ENCODE measurements at regions not wholly inside any gene's neighbourhood (a gene's known extent, or its start where the extent isn't known, plus 50 kb on each side); places are given as distances from the start of the nearest gene placed in this dataset.

DNA sequence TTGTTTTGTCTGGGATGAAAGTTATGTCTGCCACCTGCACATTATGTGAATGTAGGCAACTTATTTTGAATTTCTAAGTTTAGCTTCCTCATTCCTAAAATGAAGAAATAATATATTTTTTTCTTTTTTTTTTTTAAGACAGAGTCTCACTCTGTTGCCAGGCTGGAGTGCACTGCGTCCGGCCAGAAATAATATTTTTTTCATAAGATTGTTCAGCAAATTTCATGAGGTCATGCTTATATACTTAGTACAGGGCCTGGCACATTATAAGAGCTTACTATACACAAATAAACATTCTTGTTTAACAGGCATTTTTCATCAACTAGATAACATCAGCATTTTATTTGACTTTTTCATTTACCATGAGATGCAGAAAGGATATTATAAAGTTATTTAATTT lies 368.5 kb downstream of the GABRG2 start:
- Histone ChIP-seq H2AK5ac (ENCODE audit: insufficient read length, low read length) (no peak overlapping the region), H3K27ac (ENCODE audit: insufficient read length, low read depth, low read length) (no peak overlapping the region), H3K56ac (ENCODE audit: insufficient read length, low read depth, low read length) (no peak overlapping the region), H3K23ac (ENCODE audit: insufficient read length, low read depth, low read length) (no peak overlapping the region), H3K27me3 (ENCODE audit: insufficient read depth, low read length) (no peaks in the 10 kb centered on the region), H3K14ac (ENCODE audit: insufficient read depth, low read length) (no peak overlapping the region), H3K23me2 (ENCODE audit: insufficient read length, low read depth, low read length, poor library complexity, severe bottlenecking) (no peaks in the 10 kb centered on the region), H2BK15ac (ENCODE audit: low read depth, low read length) (no peak overlapping the region), H4K20me1 (ENCODE audit: control insufficient read depth, insufficient read depth, insufficient read length) (no peaks in the 10 kb centered on the region), H3K79me1 (ENCODE audit: insufficient read depth, low read depth, low read length, poor library complexity, severe bottlenecking) (no peaks in the 10 kb centered on the region), H2BK120ac (ENCODE audit: low read depth, low read length, poor library complexity, severe bottlenecking) (no peak overlapping the region), H3K18ac (ENCODE audit: insufficient read length, low read depth, low read length) (no peak overlapping the region), H3K9me3 (ENCODE audit: control insufficient read depth, low read depth, low read length) (no peaks in the 10 kb centered on the region), H4K5ac (ENCODE audit: insufficient read length, low read depth, low read length) (no peak overlapping the region), H2AFZ (ENCODE audit: low read length) (no peak overlapping the region), H3K79me2 (ENCODE audit: insufficient read depth, low read length) (no peaks in the 10 kb centered on the region), H3K4me2 (ENCODE audit: insufficient read depth, insufficient read length, low read length) (no peak overlapping the region), H2BK20ac (ENCODE audit: low read depth, low read length, poor library complexity, severe bottlenecking) (no peak overlapping the region), H4K8ac (replicated peaks; ENCODE audit: insufficient read length, low read depth, low read length) (no peak overlapping the region), H2BK5ac (ENCODE audit: insufficient read length, low read length) (no peak overlapping the region), H3K4ac (ENCODE audit: low read depth, low read length) (no peak overlapping the region), H3K9ac (ENCODE audit: extremely low read depth, insufficient read length, low read length) (no peak overlapping the region), H3K4me1 (ENCODE audit: insufficient read depth, low read length) (no peaks in the 10 kb centered on the region), H3T11ph (ENCODE audit: low read length) (no peak overlapping the region), H2BK12ac (ENCODE audit: insufficient read length, low read depth, low read length) (no peak overlapping the region), H4K91ac (ENCODE audit: insufficient read length, low read depth, low read length) (no peak overlapping the region)
- H3K36me3 Mint-ChIP-seq (ENCODE audit: insufficient read depth in 1 of 3, low read depth in 3 of 3): no peaks in the 10 kb centered on the region
- TF ChIP-seq, protein P1, sequence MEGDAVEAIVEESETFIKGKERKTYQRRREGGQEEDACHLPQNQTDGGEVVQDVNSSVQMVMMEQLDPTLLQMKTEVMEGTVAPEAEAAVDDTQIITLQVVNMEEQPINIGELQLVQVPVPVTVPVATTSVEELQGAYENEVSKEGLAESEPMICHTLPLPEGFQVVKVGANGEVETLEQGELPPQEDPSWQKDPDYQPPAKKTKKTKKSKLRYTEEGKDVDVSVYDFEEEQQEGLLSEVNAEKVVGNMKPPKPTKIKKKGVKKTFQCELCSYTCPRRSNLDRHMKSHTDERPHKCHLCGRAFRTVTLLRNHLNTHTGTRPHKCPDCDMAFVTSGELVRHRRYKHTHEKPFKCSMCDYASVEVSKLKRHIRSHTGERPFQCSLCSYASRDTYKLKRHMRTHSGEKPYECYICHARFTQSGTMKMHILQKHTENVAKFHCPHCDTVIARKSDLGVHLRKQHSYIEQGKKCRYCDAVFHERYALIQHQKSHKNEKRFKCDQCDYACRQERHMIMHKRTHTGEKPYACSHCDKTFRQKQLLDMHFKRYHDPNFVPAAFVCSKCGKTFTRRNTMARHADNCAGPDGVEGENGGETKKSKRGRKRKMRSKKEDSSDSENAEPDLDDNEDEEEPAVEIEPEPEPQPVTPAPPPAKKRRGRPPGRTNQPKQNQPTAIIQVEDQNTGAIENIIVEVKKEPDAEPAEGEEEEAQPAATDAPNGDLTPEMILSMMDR (conservative IDR thresholded peaks at IDR 0.05): no peak
- no peak for DNase-seq
- H3K9me3 Mint-ChIP-seq: no peaks in the 10 kb centered on the region
- H3K27ac Mint-ChIP-seq: no peak overlapping the region
- no peaks in the 10 kb centered on the region for H3K4me1 Mint-ChIP-seq
- H3K4me3 Mint-ChIP-seq: no peak overlapping the region
- H3K27me3 Mint-ChIP-seq (ENCODE audit: low read depth): no peaks in the 10 kb centered on the region
- no CpG with 5 or more reads among the region's 2 CpGs for WGBS (ENCODE audit: extremely low coverage, insufficient read length, low lambda C conversion rate)
